Endothelial cell of umbilical vein (primary cell): ENCODE measurements at regions not wholly inside any gene's neighbourhood (a gene's known extent, or its start where the extent isn't known, plus 50 kb on each side); places are given as distances from the start of the nearest gene placed in this dataset.

ENCODE experiments used
- BruUV-seq: library from RNA; stranded (reverse); fragments of 400-500 nt; replicated peaks from 2 replicates; lab custom pipeline; 2021; lab: Mats Ljungman, UMichigan
- CTCF ChIA-PET: fragments of 300-600, 350-600 bp; sonication (Branson Sonifier 250); formaldehyde crosslinking; loops from one replicate; lab custom pipeline; 2021; ENCODE audit warnings: antibody characterized with exemption, inconsistent platforms; lab: Charles Lee
- POLR2A ChIA-PET: fragments of 300-600, 350-600 bp; sonication (Branson Sonifier 250); formaldehyde crosslinking; loops from one replicate; lab custom pipeline; 2021; ENCODE audit warnings: antibody characterized with exemption, inconsistent platforms; lab: Charles Lee
- DNase-seq: peaks from one replicate; pipeline ENCODE4 v3.0.0-alpha.2; 2011; ENCODE audit warnings: low read depth, low spot score
- FAIRE-seq: peaks from 2 replicates; lab custom pipeline; 2011; peaks lifted over from hg19 to GRCh38; lab: Jason Lieb, UNC
- H2AFZ ChIP-seq: 2 replicates; pipeline ENCODE4 v1.6.0; 2012; ENCODE audit warnings: low read depth, low read length, control low read depth, inconsistent platforms
- H3K27ac ChIP-seq: 2 replicates; pipeline ENCODE4 v1.5.1; 2011; ENCODE audit warnings: low read depth, mild to moderate bottlenecking, control low read depth, low read length, moderate library complexity; ENCODE audit not compliant: insufficient read depth
- H3K27me3 ChIP-seq, 2 experiments: 2 replicates each; pipeline versions ENCODE4 v1.6.0 to v1.6.1; 2011; ENCODE audit warnings: low read length in 2 of 2, mixed read lengths in 1 of 2; ENCODE audit not compliant: control insufficient read depth in 2 of 2, insufficient read depth in 2 of 2
- H3K36me3 ChIP-seq, 2 experiments: 2 replicates in 1 of 2; 3 replicates in 1 of 2; pipeline ENCODE4 v1.5.1; 2011; ENCODE audit warnings: low read length in 2 of 2, mild to moderate bottlenecking in 1 of 2, moderate library complexity in 1 of 2; ENCODE audit not compliant: control insufficient read depth in 2 of 2, insufficient read depth in 2 of 2; ENCODE audit errors: extremely low read depth in 1 of 2
- H3K4me1 ChIP-seq: 3 replicates; pipeline ENCODE4 v1.5.1; 2011; ENCODE audit warnings: mild to moderate bottlenecking, low read length; ENCODE audit not compliant: control insufficient read depth, insufficient read depth; ENCODE audit errors: extremely low read depth
- H3K4me2 ChIP-seq: 2 replicates; pipeline ENCODE4 v1.6.1; 2011; ENCODE audit warnings: low read length, control low read depth, mixed read lengths; ENCODE audit not compliant: insufficient read depth
- H3K4me3 ChIP-seq, 3 experiments: fragments of 200-600 bp in 1 of 3; sonication (generic), shearing (Covaris generic) in 1 of 3; replicated peaks in 1 of 3; 2 replicates each; pipeline ENCODE4 v1.5.1; 2011 to 2016; ENCODE audit warnings: control low read depth in 3 of 3, low read length in 3 of 3, mild to moderate bottlenecking in 2 of 3, inconsistent platforms in 1 of 3, low read depth in 1 of 3, moderate library complexity in 1 of 3; ENCODE audit not compliant: insufficient read depth in 1 of 3
- H3K79me2 ChIP-seq: 2 replicates; pipeline ENCODE4 v1.6.0; 2012; ENCODE audit warnings: low read length, inconsistent platforms; ENCODE audit not compliant: control insufficient read depth, insufficient read depth
- H3K9ac ChIP-seq: replicated peaks from 2 replicates; pipeline ENCODE3; 2011; ENCODE audit warnings: low read length, control low read depth; ENCODE audit not compliant: insufficient read depth; ENCODE audit errors: extremely low read depth
- H3K9me1 ChIP-seq: replicated peaks from 3 replicates; pipeline ENCODE4 v1.6.0; 2011; ENCODE audit warnings: mild to moderate bottlenecking, low read length; ENCODE audit not compliant: control insufficient read depth, insufficient read depth; ENCODE audit errors: extremely low read depth
- H3K9me3 ChIP-seq: replicated peaks from 2 replicates; pipeline ENCODE4 v1.5.1; 2012; ENCODE audit warnings: low read length, inconsistent platforms; ENCODE audit not compliant: control insufficient read depth, insufficient read depth
- H4K20me1 ChIP-seq: replicated peaks from 2 replicates; pipeline ENCODE3; 2011; ENCODE audit warnings: mild to moderate bottlenecking, low read length; ENCODE audit not compliant: control insufficient read depth, insufficient read depth; ENCODE audit errors: extremely low read depth
- EZH2 ChIP-seq: IDR thresholded peaks from 2 replicates; pipeline ENCODE4 v1.6.1; 2012; ENCODE audit warnings: borderline replicate concordance, low read depth, mild to moderate bottlenecking, moderate library complexity, low read length, inconsistent platforms; ENCODE audit not compliant: severe bottlenecking
- FOS ChIP-seq: IDR thresholded peaks from 2 replicates; pipeline ENCODE4 v1.6.1; 2011; ENCODE audit warnings: mild to moderate bottlenecking, low read length, moderate library complexity, borderline replicate concordance; ENCODE audit not compliant: insufficient read depth
- GATA2 ChIP-seq: IDR thresholded peaks from 2 replicates; pipeline ENCODE4 v1.7.0; 2011; ENCODE audit warnings: low read depth, mild to moderate bottlenecking, moderate library complexity, mixed read lengths, low read length; ENCODE audit not compliant: insufficient read length, insufficient read depth
- JUN ChIP-seq: IDR thresholded peaks from 2 replicates; pipeline ENCODE4 v1.6.1; 2011; ENCODE audit warnings: borderline replicate concordance, low read depth; ENCODE audit not compliant: insufficient read length, insufficient read depth
- MAX ChIP-seq: IDR thresholded peaks from 2 replicates; pipeline ENCODE4 v1.6.1; 2011; ENCODE audit not compliant: insufficient read depth, insufficient read length
- MYC ChIP-seq: IDR thresholded peaks from one replicate; pipeline ENCODE4 v1.6.1; 2011; ENCODE audit warnings: mild to moderate bottlenecking, low read depth, low read length
- POLR2A ChIP-seq: IDR thresholded peaks from 2 replicates; pipeline ENCODE4 v1.6.1; 2012; ENCODE audit warnings: low read depth, mild to moderate bottlenecking, control low read depth, low read length
- POLR2AphosphoS5 ChIP-seq: IDR thresholded peaks from 2 replicates; pipeline ENCODE4 v1.6.1; 2012; ENCODE audit warnings: low read depth, mild to moderate bottlenecking, control low read depth, low read length, moderate library complexity; ENCODE audit not compliant: insufficient read depth
- dilution Hi-C: fragments of 300-500 bp; cut with MboI; formaldehyde crosslinking; loops from one replicate; pipeline ENCODE4 v1.15.0; 2019; ENCODE audit warnings: low sequenced_read_pairs; ENCODE audit not compliant: extremely low pct_ligation_motif_present
- intact Hi-C: fragments of 100-400 bp; cut with micrococcal nuclease; formaldehyde crosslinking; loops from one replicate; pipeline ENCODE4 v1.10.0; 2022
- TF ChIP-seq, protein P1 (sequence below), 2 donors: IDR thresholded peaks; 1 replicate in 1 of 2; 2 replicates in 1 of 2; pipeline ENCODE4 v1.5.1; 2011; ENCODE audit warnings: low read length in 2 of 2, mild to moderate bottlenecking in 2 of 2, moderate library complexity in 2 of 2, control low read depth in 1 of 2, inconsistent platforms in 1 of 2, low read depth in 1 of 2; ENCODE audit not compliant: insufficient read depth in 1 of 2; ENCODE audit errors: extremely low read depth in 1 of 2

DNA sequence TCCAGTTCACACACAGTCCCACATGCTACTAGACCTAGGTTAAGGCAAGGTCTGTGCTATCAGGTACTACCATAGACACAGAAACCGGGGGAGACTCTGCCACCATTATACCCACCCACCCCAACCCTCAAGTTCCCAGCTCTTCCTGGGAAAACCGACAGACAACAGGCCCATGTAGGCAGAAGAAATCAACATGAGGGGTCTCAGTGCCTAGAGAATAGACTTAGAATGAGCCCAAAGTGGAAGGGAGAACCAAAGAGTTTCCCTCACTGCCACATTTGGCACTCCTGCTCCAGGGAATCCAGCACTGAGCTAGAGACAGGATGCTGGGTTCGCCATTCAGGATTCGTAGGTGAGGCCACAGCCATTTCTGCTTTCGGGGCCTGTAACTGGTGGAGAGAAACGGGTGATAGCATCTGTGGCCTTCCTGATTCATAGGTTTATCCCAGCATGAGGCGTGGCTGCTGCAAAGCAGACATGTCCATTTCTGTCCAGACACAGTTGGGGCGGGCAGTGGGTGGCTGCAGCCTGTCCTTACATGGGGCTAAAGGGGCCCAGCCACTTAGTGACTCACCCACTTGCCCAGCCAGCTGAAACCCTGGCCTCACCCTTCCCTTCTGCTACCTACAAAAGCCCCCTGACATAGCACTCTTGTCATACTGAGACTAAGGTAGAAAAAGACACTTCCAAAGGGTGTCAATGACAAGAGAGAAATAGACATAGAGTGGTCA is 69.4 kb downstream of the IRF2BPL start:
- POLR2A ChIA-PET: no interaction called here
- CTCF ChIA-PET: interaction anchor here (0.7 to 2.1 kb wide), 6 partner anchors 9 to 46 kb away, joined by 3 to 11 read pairs (median 4); no protein-coding TSS in a partner anchor
- Histone ChIP-seq H3K36me3 (no peaks in the 10 kb centered on the region), H3K27me3 (no peaks in the 10 kb centered on the region), H3K27ac (peak overlapping the region; percentile 79), H4K20me1 (no peaks in the 10 kb centered on the region), H3K4me3 (no peak overlapping the region), H3K9me1 (no peaks in the 10 kb centered on the region), H3K79me2 (peaks cover 2% of the 10 kb centered on the region), H3K9ac (peak overlapping the region; percentile 56), H3K9me3 (no peaks in the 10 kb centered on the region), H2AFZ (peak overlapping the region; percentile 83), H3K4me2 (no peak overlapping the region), H3K4me1 (peaks cover 70% of the 10 kb centered on the region)
- peak; percentile 86 for TF ChIP-seq GATA2
- no peak for TF ChIP-seq JUN
- TF ChIP-seq, protein P1, sequence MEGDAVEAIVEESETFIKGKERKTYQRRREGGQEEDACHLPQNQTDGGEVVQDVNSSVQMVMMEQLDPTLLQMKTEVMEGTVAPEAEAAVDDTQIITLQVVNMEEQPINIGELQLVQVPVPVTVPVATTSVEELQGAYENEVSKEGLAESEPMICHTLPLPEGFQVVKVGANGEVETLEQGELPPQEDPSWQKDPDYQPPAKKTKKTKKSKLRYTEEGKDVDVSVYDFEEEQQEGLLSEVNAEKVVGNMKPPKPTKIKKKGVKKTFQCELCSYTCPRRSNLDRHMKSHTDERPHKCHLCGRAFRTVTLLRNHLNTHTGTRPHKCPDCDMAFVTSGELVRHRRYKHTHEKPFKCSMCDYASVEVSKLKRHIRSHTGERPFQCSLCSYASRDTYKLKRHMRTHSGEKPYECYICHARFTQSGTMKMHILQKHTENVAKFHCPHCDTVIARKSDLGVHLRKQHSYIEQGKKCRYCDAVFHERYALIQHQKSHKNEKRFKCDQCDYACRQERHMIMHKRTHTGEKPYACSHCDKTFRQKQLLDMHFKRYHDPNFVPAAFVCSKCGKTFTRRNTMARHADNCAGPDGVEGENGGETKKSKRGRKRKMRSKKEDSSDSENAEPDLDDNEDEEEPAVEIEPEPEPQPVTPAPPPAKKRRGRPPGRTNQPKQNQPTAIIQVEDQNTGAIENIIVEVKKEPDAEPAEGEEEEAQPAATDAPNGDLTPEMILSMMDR (IDR thresholded peaks at IDR 0.05; ENCODE audit: extremely low read depth in 1 of 2, insufficient read depth in 1 of 2, low read depth in 1 of 2, low read length in 2 of 2): no peak
- no peak for TF ChIP-seq EZH2
- TF ChIP-seq POLR2AphosphoS5: peak; percentile 49
- TF ChIP-seq MYC: no peak
- no peak for TF ChIP-seq MAX
- TF ChIP-seq FOS: peak; percentile 50
- TF ChIP-seq POLR2A: no peak
- BruUV-seq: no TSS peak
- intact Hi-C loops: loop anchor here (5.0 to 10.0 kb wide), 2 partner anchors 197 to 656 kb away; partner anchors contain the start of genes SPTLC2 and VASH1
- dilution Hi-C loops: no loop called here
- DNase-seq: peak; percentile 67
- peak; percentile 95 for FAIRE-seq
